ENCODE measurements at regions not wholly inside any gene's neighbourhood (a gene's known extent, or its start where the extent isn't known, plus 50 kb on each side); places are given as distances from the start of the nearest gene placed in this dataset.
"Not testable (repeated sequence)": the region's sequence is repeated elsewhere in the genome, so short reads cannot be mapped to it uniquely, and the experiment has no call there.

GRCh38 chr18:30142248-30142647, 900.3 kb downstream of the DSC3 start:
- DNase-seq: no peak

GRCh38 chr18:30141506-30141905, 901.0 kb downstream of the DSC3 start:
- DNase-seq: not testable (repeated sequence)

GRCh38 chr18:30139631-30140287, 902.8 kb downstream of the DSC3 start:
- DNase-seq: no peak

- DNase-seq: no peak
Measured at GRCh38 chr18:30135938-30136337, 906.6 kb downstream of the DSC3 start.

- no peak for DNase-seq
Measured at GRCh38 chr18:30134020-30134419, 908.5 kb downstream of the DSC3 start.

GRCh38 chr18:30132959-30133358, 909.6 kb downstream of the DSC3 start:
- DNase-seq: no peak

- DNase-seq: no peak
Measured at GRCh38 chr18:30121397-30121796, 921.1 kb downstream of the DSC3 start.

- DNase-seq: no peak
Measured at GRCh38 chr18:30113454-30113853, 929.1 kb downstream of the DSC3 start.

GRCh38 chr18:30106356-30106755, 936.2 kb downstream of the DSC3 start:
- DNase-seq: no peak

- DNase-seq: no peak
Measured at GRCh38 chr18:30103881-30104280, 938.7 kb downstream of the DSC3 start.

- DNase-seq: no peak
Measured at GRCh38 chr18:30096796-30097195, 945.7 kb downstream of the DSC3 start.

GRCh38 chr18:30094556-30094955, 948.0 kb downstream of the DSC3 start:
- no peak for DNase-seq

GRCh38 chr18:30093376-30093775, 949.2 kb downstream of the DSC3 start:
- no peak for DNase-seq

- no peak for DNase-seq
Measured at GRCh38 chr18:30088238-30089015, 954.1 kb downstream of the DSC3 start.

GRCh38 chr18:30086351-30086750, 956.2 kb downstream of the DSC3 start:
- no peak for DNase-seq

GRCh38 chr18:30081122-30081521, 961.4 kb downstream of the DSC3 start:
- no peak for DNase-seq

- no peak for DNase-seq
Measured at GRCh38 chr18:30072609-30073385, 969.7 kb downstream of the DSC3 start.

GRCh38 chr18:30066288-30066687, 976.3 kb downstream of the DSC3 start:
- DNase-seq: no peak

GRCh38 chr18:30057398-30057797, 985.1 kb downstream of the DSC3 start:
- no peak for DNase-seq

GRCh38 chr18:30056528-30056927, 986.0 kb downstream of the DSC3 start:
- DNase-seq: no peak

GRCh38 chr18:30044496-30044895, 998.0 kb downstream of the DSC3 start:
- DNase-seq: no peak

- DNase-seq: no peak
Measured at GRCh38 chr18:30039201-30039600, 1003.3 kb downstream of the DSC3 start.

GRCh38 chr18:30034818-30035217, 1007.7 kb downstream of the DSC3 start:
- DNase-seq: no peak

GRCh38 chr18:30016179-30016578, 1026.4 kb downstream of the DSC3 start:
- DNase-seq: no peak
